Smooth muscle cell (in vitro differentiated cells): ENCODE measurements at regions not wholly inside any gene's neighbourhood (a gene's known extent, or its start where the extent isn't known, plus 50 kb on each side); places are given as distances from the start of the nearest gene placed in this dataset.
A peak's percentile ranks its signal among the peaks of the same experiment; 100 is the strongest.

ENCODE experiments used
- DNase-seq: peaks from one replicate; lab custom pipeline; 2025; ENCODE audit not compliant: unreplicated experiment; lab: John Stamatoyannopoulos, UW
- H2AFZ ChIP-seq: fragments of 200-600 bp; sonication (generic); 2 replicates; pipeline ENCODE4 v1.6.0; 2016; ENCODE audit warnings: antibody characterized with exemption, low read depth, mild to moderate bottlenecking
- H3F3A ChIP-seq: fragments of 200-600 bp; sonication (generic); 2 replicates; pipeline ENCODE4 v1.6.0; 2017; ENCODE audit warnings: antibody characterized with exemption, low read depth
- H3K27ac ChIP-seq: fragments of 200-600 bp; sonication (generic); 2 replicates; pipeline ENCODE4 v1.5.1; 2016; ENCODE audit warnings: low read depth, mild to moderate bottlenecking
- H3K27me3 ChIP-seq: fragments of 200-600 bp; sonication (generic); 2 replicates; pipeline ENCODE4 v1.6.1; 2016; ENCODE audit warnings: low read depth, mild to moderate bottlenecking
- H3K36me3 ChIP-seq: fragments of 200-600 bp; sonication (generic); 2 replicates; pipeline ENCODE4 v1.5.1; 2016; ENCODE audit warnings: low read depth
- H3K4me1 ChIP-seq: fragments of 200-600 bp; sonication (generic); 2 replicates; pipeline ENCODE4 v1.5.1; 2016; ENCODE audit warnings: low read depth
- H3K4me2 ChIP-seq: fragments of 200-600 bp; sonication (generic); 2 replicates; pipeline ENCODE4 v1.6.0; 2016; ENCODE audit warnings: mild to moderate bottlenecking
- H3K4me3 ChIP-seq: fragments of 200-600 bp; sonication (generic); 2 replicates; pipeline ENCODE4 v1.5.1; 2016; ENCODE audit warnings: mild to moderate bottlenecking
- H3K79me2 ChIP-seq: fragments of 200-600 bp; sonication (generic); 2 replicates; pipeline ENCODE4 v1.6.0; 2016; ENCODE audit warnings: low read depth, mild to moderate bottlenecking
- H3K9ac ChIP-seq: fragments of 200-600 bp; sonication (generic); 2 replicates; pipeline ENCODE4 v1.6.0; 2016; ENCODE audit warnings: low read depth
- H3K9me3 ChIP-seq: fragments of 200-600 bp; sonication (generic); replicated peaks from 2 replicates; pipeline ENCODE4 v1.5.1; 2016; ENCODE audit warnings: low read depth
- H4K20me1 ChIP-seq: fragments of 200-600 bp; sonication (generic); 2 replicates; pipeline ENCODE4 v1.6.0; 2016; ENCODE audit warnings: low read depth
- WGBS: methylation state at CpG from one replicate; pipeline ENCODE4 v1.1.7; 2016; ENCODE audit warnings: low lambda C conversion rate; 5-methylcytosine and 5-hydroxymethylcytosine counted together
- TF ChIP-seq, protein P1 (sequence below): fragments of 200-600 bp; sonication (generic); IDR thresholded peaks from 2 replicates; pipeline ENCODE4 v1.5.1; 2017; ENCODE audit warnings: borderline replicate concordance, mild to moderate bottlenecking, antibody characterized with exemption; ENCODE audit not compliant: insufficient read depth, poor library complexity, severe bottlenecking

DNA sequence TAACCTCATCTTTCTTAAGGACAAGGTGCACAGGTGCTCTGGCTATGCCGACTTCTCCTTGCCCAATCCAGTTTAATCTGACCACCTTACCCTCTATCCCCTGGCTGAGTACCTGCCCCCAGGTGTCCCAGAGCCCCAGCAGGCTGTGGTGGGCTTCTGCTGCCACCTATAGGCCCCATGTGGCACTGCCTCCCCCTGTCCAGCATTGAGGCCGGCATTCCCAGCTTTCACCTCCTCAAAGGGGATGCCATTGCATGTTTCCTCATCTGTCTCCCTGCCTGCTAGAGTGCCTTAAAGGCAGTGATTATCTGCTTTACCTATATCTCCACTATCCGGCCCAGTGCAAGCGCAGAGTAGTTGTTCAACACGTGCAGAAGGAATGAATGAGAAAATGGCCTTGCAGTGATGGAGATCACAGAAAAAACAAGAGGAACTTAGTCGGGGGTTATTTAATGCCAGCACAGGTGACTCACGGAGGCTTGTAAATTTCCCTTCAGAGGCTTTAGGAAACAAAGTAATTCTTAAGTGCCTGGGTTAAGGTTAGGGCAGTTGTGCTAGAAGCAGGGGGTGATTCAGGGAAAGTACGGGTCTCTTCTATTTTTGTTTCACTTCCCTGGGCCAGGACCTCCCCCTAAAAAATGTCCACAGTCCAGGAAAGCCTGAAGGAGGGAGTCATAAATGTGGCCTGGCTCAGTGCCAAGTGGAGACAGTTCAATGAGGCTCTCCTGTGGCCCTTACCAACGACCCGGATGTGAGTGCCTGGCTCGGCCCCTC is 131.8 kb upstream of the NGF start:
- no peak for DNase-seq
- Histone ChIP-seq H3K27me3 (no peaks in the 10 kb centered on the region), H3K4me1 (no peaks in the 10 kb centered on the region), H3K9me3 (no peaks in the 10 kb centered on the region), H3K9ac (no peak overlapping the region), H4K20me1 (no peaks in the 10 kb centered on the region), H2AFZ (no peak overlapping the region), H3K27ac (no peak overlapping the region), H3K4me3 (no peak overlapping the region), H3K4me2 (no peak overlapping the region), H3K79me2 (no peaks in the 10 kb centered on the region), H3F3A (no peaks in the 10 kb centered on the region), H3K36me3 (no peaks in the 10 kb centered on the region)
- TF ChIP-seq, protein P1, sequence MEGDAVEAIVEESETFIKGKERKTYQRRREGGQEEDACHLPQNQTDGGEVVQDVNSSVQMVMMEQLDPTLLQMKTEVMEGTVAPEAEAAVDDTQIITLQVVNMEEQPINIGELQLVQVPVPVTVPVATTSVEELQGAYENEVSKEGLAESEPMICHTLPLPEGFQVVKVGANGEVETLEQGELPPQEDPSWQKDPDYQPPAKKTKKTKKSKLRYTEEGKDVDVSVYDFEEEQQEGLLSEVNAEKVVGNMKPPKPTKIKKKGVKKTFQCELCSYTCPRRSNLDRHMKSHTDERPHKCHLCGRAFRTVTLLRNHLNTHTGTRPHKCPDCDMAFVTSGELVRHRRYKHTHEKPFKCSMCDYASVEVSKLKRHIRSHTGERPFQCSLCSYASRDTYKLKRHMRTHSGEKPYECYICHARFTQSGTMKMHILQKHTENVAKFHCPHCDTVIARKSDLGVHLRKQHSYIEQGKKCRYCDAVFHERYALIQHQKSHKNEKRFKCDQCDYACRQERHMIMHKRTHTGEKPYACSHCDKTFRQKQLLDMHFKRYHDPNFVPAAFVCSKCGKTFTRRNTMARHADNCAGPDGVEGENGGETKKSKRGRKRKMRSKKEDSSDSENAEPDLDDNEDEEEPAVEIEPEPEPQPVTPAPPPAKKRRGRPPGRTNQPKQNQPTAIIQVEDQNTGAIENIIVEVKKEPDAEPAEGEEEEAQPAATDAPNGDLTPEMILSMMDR: peak; percentile 94
- 44% methylated on average over 11 of the region's 11 CpGs for WGBS

DNA sequence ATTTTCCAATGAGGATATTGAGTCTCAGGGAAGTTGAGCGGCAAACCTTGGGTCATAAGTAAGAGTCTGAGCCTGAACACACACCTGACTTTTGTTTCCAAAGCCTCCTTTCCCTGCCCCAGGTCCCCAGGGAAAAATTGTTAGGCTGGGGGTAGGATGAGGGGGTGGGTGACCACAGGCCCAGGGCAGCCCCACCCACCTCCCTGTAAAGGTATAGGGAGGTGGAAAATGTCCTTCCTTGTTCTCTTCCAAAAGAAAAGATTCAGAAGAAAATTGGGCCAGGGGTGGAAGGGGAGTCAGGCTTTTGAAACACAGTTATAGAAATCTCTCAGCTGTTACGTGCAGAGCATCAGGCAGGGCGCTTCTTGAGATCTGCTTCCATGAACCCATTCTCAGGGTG is 129.7 kb upstream of the NGF start:
- Histone ChIP-seq H2AFZ (no peak overlapping the region), H3K36me3 (no peaks in the 10 kb centered on the region), H4K20me1 (no peaks in the 10 kb centered on the region), H3K27me3 (no peaks in the 10 kb centered on the region), H3K79me2 (no peaks in the 10 kb centered on the region), H3K4me2 (no peak overlapping the region), H3K27ac (no peak overlapping the region), H3K9ac (no peak overlapping the region), H3F3A (no peaks in the 10 kb centered on the region), H3K4me3 (no peak overlapping the region), H3K9me3 (no peaks in the 10 kb centered on the region), H3K4me1 (no peaks in the 10 kb centered on the region)
- TF ChIP-seq, protein P1: no peak
- DNase-seq: no peak
- 98% methylated on average over 3 of the region's 3 CpGs for WGBS

DNA sequence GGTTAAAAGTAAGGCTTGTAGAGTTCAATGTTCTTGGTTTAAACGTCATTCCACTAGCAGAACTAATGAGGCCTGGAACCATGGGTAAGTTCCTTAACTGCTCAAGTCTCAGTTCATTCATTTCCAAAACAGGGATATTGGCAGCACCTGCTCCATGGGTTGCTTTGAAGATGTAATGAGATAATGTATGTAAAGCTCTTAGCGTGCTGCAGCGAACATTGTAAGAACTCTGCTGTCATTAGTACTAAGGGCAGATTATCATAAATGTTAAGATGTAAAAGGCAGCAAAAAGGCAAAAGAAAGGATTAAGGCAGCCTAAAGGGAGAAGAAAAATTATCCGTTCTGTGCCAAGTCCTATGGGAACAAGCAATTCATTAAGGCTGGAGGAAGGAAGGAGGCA is 129.1 kb upstream of the NGF start:
- no peaks in the 10 kb centered on the region for H3K4me1 ChIP-seq

More for the DNA sequence above, 129.1 kb upstream of the NGF start:
- no peaks in the 10 kb centered on the region for H3F3A ChIP-seq
- TF ChIP-seq, protein P1: no peak
- H3K4me3 ChIP-seq: no peak overlapping the region
- H2AFZ ChIP-seq: no peak overlapping the region
- H3K27me3 ChIP-seq: no peaks in the 10 kb centered on the region
- H3K79me2 ChIP-seq: no peaks in the 10 kb centered on the region
- H3K9me3 ChIP-seq: no peaks in the 10 kb centered on the region
- DNase-seq: no peak
- no peak overlapping the region for H3K27ac ChIP-seq
- no peak overlapping the region for H3K4me2 ChIP-seq
- no peaks in the 10 kb centered on the region for H4K20me1 ChIP-seq
- WGBS: 91% methylated on average over 4 of the region's 4 CpGs
- no peak overlapping the region for H3K9ac ChIP-seq
- no peaks in the 10 kb centered on the region for H3K36me3 ChIP-seq
